ENCODE measurements at regions not wholly inside any gene's neighbourhood (a gene's known extent, or its start where the extent isn't known, plus 50 kb on each side); places are given as distances from the start of the nearest gene placed in this dataset.

GRCh38 chr4:159983082-159983481 lies 880.2 kb downstream of the RAPGEF2 start:
- no peak for TF ChIP-seq POLR2A (IDR thresholded peaks at IDR 0.05)
- TF ChIP-seq, protein P1, sequence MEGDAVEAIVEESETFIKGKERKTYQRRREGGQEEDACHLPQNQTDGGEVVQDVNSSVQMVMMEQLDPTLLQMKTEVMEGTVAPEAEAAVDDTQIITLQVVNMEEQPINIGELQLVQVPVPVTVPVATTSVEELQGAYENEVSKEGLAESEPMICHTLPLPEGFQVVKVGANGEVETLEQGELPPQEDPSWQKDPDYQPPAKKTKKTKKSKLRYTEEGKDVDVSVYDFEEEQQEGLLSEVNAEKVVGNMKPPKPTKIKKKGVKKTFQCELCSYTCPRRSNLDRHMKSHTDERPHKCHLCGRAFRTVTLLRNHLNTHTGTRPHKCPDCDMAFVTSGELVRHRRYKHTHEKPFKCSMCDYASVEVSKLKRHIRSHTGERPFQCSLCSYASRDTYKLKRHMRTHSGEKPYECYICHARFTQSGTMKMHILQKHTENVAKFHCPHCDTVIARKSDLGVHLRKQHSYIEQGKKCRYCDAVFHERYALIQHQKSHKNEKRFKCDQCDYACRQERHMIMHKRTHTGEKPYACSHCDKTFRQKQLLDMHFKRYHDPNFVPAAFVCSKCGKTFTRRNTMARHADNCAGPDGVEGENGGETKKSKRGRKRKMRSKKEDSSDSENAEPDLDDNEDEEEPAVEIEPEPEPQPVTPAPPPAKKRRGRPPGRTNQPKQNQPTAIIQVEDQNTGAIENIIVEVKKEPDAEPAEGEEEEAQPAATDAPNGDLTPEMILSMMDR (IDR thresholded peaks at IDR 0.05) = no peak
- H3K4me1 ChIP-seq = no peaks in the 10 kb centered on the region
- intact Hi-C loops (cut with DNase I) = no loop called here

GRCh38 chr4:160009656-160010493 lies 907.0 kb downstream of the RAPGEF2 start:
- no peak for DNase-seq
- Histone ChIP-seq H3K36me3 (no peaks in the 10 kb centered on the region), H3K27ac (no peak overlapping the region), H3K9me3 (no peaks in the 10 kb centered on the region), H3K27me3 (no peaks in the 10 kb centered on the region), H3K4me1 (no peaks in the 10 kb centered on the region), H3K4me3 (replicated peaks in 1 of 3) (no peak overlapping the region)
- intact Hi-C loops (cut with DNase I) = no loop called here
- 94% methylated on average over 1 of the region's 1 CpG for WGBS, 2 donors
- TF ChIP-seq POLR2A (IDR thresholded peaks at IDR 0.05) = no peak
- TF ChIP-seq, protein P1 (IDR thresholded peaks at IDR 0.05) = no peak

More at GRCh38 chr4:159983082-159983481, 880.2 kb downstream of the RAPGEF2 start:
- Histone ChIP-seq H3K27me3 (no peaks in the 10 kb centered on the region), H3K27ac (no peak overlapping the region), H3K4me3 (replicated peaks in 1 of 3) (no peak overlapping the region), H3K36me3 (no peaks in the 10 kb centered on the region), H3K9me3 (no peaks in the 10 kb centered on the region)
- no peak for DNase-seq

GRCh38 chr4:160019936-160020335 lies 917.1 kb downstream of the RAPGEF2 start:
- 81% methylated on average over 2 of the region's 2 CpGs for WGBS, 2 donors
- no peak for DNase-seq
- no peak overlapping the region for H3K27ac ChIP-seq

DNA sequence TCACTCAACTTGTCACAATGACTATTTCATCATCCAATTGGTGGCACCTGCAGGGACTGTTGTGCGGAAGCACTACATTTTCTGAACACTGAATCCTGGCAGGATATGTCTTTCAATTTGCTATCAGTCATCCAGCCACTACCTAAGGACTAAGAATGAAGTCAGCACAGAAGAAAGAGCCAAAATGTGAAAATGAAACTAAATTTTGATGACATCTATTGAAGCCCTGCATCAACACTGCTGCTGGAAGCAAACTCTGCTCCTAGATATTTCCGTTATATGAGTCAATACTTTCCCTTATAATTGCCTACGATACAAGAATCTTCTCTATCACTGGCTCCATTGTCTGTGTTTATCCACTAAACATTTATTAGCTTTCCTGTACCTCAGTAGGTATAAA lies 917.9 kb downstream of the RAPGEF2 start:
- Histone ChIP-seq H3K27ac (no peak overlapping the region), H3K36me3 (no peaks in the 10 kb centered on the region), H3K9me3 (no peaks in the 10 kb centered on the region), H3K4me1 (no peaks in the 10 kb centered on the region), H3K4me3 (replicated peaks in 1 of 3) (no peak overlapping the region), H3K27me3 (no peaks in the 10 kb centered on the region)
- WGBS, 2 donors = 90% methylated on average over 3 of the region's 3 CpGs
- no peak for DNase-seq
- TF ChIP-seq, protein P1 (IDR thresholded peaks at IDR 0.05) = no peak
- no peak for TF ChIP-seq POLR2A (IDR thresholded peaks at IDR 0.05)
- intact Hi-C loops (cut with DNase I) = no loop called here

More at GRCh38 chr4:160019936-160020335, 917.1 kb downstream of the RAPGEF2 start:
- Histone ChIP-seq H3K4me1 (no peaks in the 10 kb centered on the region), H3K36me3 (no peaks in the 10 kb centered on the region), H3K27me3 (no peaks in the 10 kb centered on the region), H3K9me3 (no peaks in the 10 kb centered on the region), H3K4me3 (replicated peaks in 1 of 3) (no peak overlapping the region)
- TF ChIP-seq POLR2A (IDR thresholded peaks at IDR 0.05) = no peak
- TF ChIP-seq, protein P1 (IDR thresholded peaks at IDR 0.05) = no peak
- intact Hi-C loops (cut with DNase I) = no loop called here

DNA sequence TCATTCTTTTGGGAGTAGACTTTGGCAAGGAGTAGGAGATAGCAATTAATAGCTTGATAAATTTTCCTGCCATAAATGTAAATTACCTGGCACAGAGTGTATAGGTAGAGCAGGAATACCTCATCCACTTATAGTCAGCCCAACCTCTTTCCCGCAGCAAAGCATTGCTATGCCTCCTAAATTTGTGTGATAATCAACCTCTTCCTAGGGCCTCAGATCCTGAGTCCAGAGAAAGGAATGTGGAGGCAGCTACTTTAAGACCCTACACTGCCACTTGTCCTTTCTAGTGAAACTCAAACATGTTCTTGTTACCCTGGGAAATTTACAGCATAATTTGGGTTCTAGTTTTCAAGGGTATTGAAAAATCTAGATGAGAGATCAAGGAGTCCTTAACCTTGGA lies 919.0 kb downstream of the RAPGEF2 start:
- no peaks in the 10 kb centered on the region for H3K36me3 ChIP-seq
- no peak overlapping the region for H3K27ac ChIP-seq
- no peak for DNase-seq
- intact Hi-C loops (cut with DNase I) = no loop called here
- WGBS, 2 donors = 52 to 75% methylated on average over 1 of the region's 1 CpG
- TF ChIP-seq POLR2A (IDR thresholded peaks at IDR 0.05) = no peak
- no peaks in the 10 kb centered on the region for H3K27me3 ChIP-seq
- no peak overlapping the region for H3K4me3 ChIP-seq (replicated peaks in 1 of 3)
- no peaks in the 10 kb centered on the region for H3K9me3 ChIP-seq
- H3K4me1 ChIP-seq = no peaks in the 10 kb centered on the region
